ENCODE measurements at regions not wholly inside any gene's neighbourhood (a gene's known extent, or its start where the extent isn't known, plus 50 kb on each side); places are given as distances from the start of the nearest gene placed in this dataset.

DNA sequence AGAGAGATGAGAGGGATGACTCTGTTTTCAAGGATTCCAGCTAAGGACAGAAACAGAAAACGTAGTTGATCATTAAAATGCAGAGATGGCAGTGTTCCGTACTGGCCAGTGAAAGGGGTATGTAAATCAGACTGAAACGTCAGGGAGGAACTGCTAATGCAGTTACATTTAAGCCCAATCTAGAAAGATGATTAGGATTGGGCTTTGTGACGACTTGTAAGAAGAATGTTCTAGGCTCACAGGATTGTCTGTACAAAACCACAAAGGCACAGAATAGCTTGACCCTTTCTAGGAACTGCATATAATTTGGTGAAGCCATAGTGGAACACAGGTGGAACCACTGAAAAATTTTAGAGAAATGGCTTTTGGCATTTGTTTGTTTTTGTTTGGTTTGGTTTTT lies 55.6 kb upstream of the TESK1 start:
- TF ChIP-seq ELF1 (IDR thresholded peaks at IDR 0.05) (no peak), PBX3 (IDR thresholded peaks at IDR 0.05) (no peak), GATA2 (CRISPR knock-in tag; IDR thresholded peaks at IDR 0.05) (no peak), TAF1 (IDR thresholded peaks at IDR 0.05; ENCODE audit: borderline replicate concordance, low read depth, low read length) (no peak), REST (IDR thresholded peaks at IDR 0.05; ENCODE audit: low read depth, low read length) (no peak), EP300 (IDR thresholded peaks at IDR 0.05; ENCODE audit: borderline replicate concordance in 1 of 2, low read depth in 1 of 2, low read length in 1 of 2) (no peak), NRF1 (IDR thresholded peaks at IDR 0.05; ENCODE audit: low read depth, low read length) (no peak)
- TF ChIP-seq, protein P1, sequence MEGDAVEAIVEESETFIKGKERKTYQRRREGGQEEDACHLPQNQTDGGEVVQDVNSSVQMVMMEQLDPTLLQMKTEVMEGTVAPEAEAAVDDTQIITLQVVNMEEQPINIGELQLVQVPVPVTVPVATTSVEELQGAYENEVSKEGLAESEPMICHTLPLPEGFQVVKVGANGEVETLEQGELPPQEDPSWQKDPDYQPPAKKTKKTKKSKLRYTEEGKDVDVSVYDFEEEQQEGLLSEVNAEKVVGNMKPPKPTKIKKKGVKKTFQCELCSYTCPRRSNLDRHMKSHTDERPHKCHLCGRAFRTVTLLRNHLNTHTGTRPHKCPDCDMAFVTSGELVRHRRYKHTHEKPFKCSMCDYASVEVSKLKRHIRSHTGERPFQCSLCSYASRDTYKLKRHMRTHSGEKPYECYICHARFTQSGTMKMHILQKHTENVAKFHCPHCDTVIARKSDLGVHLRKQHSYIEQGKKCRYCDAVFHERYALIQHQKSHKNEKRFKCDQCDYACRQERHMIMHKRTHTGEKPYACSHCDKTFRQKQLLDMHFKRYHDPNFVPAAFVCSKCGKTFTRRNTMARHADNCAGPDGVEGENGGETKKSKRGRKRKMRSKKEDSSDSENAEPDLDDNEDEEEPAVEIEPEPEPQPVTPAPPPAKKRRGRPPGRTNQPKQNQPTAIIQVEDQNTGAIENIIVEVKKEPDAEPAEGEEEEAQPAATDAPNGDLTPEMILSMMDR (IDR thresholded peaks at IDR 0.05): no peak
- TF ChIP-seq, protein P2, sequence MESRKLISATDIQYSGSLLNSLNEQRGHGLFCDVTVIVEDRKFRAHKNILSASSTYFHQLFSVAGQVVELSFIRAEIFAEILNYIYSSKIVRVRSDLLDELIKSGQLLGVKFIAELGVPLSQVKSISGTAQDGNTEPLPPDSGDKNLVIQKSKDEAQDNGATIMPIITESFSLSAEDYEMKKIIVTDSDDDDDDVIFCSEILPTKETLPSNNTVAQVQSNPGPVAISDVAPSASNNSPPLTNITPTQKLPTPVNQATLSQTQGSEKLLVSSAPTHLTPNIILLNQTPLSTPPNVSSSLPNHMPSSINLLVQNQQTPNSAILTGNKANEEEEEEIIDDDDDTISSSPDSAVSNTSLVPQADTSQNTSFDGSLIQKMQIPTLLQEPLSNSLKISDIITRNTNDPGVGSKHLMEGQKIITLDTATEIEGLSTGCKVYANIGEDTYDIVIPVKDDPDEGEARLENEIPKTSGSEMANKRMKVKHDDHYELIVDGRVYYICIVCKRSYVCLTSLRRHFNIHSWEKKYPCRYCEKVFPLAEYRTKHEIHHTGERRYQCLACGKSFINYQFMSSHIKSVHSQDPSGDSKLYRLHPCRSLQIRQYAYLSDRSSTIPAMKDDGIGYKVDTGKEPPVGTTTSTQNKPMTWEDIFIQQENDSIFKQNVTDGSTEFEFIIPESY (IDR thresholded peaks at IDR 0.05; ENCODE audit: borderline replicate concordance, low read depth): no peak
